WTC11 (cell line): ENCODE measurements at regions not wholly inside any gene's neighbourhood (a gene's known extent, or its start where the extent isn't known, plus 50 kb on each side); places are given as distances from the start of the nearest gene placed in this dataset.

Experiments used
- ATAC-seq: fragments of 200-7000 bp; cut with Tn5 transposase; 2 replicates; pipeline ENCODE4 v1.10.0; 2021; ENCODE audit warnings: mild to moderate bottlenecking, moderate library complexity
- CTCF ChIA-PET: fragments of 300-600 bp; sonication (Branson Sonifier 250); formaldehyde crosslinking; loops from one replicate; lab custom pipeline; 2021; ENCODE audit warnings: antibody characterized with exemption; lab: Charles Lee
- POLR2A ChIA-PET: fragments of 350-600 bp; sonication (Branson Sonifier 250); formaldehyde crosslinking; loops from one replicate; lab custom pipeline; 2021; ENCODE audit warnings: antibody characterized with exemption; lab: Charles Lee
- DNase-seq: peaks from one replicate; pipeline ENCODE4 v3.0.0; 2021; ENCODE audit warnings: low spot score
- H3K27ac Mint-ChIP-seq: 2 replicates; pipeline ENCODE4 v1.8.0; 2021; ENCODE audit warnings: mixed read lengths
- H3K27me3 Mint-ChIP-seq: 2 replicates; pipeline ENCODE4 v1.8.0; 2021; ENCODE audit warnings: low read depth, mild to moderate bottlenecking, moderate library complexity, mixed read lengths
- H3K36me3 Mint-ChIP-seq: 2 replicates; pipeline ENCODE4 v1.8.0; 2021; ENCODE audit warnings: mixed read lengths
- H3K4me1 Mint-ChIP-seq: 2 replicates; pipeline ENCODE4 v1.8.0; 2022; ENCODE audit warnings: mixed read lengths
- H3K4me3 Mint-ChIP-seq: 2 replicates; pipeline ENCODE4 v1.8.0; 2021; ENCODE audit warnings: mild to moderate bottlenecking, moderate library complexity, mixed read lengths
- H3K9me3 Mint-ChIP-seq: 2 replicates; pipeline ENCODE4 v1.8.0; 2021; ENCODE audit warnings: mixed read lengths
- CBFB ChIP-seq: sonication (generic); formaldehyde crosslinking; IDR thresholded peaks from 2 replicates; pipeline ENCODE4 v1.8.1; 2022; ENCODE audit warnings: mild to moderate bottlenecking, low read depth, missing genetic modification reagents
- ELF4 ChIP-seq: sonication (generic); formaldehyde crosslinking; IDR thresholded peaks from 2 replicates; pipeline ENCODE4 v1.8.1; 2022; ENCODE audit warnings: low read depth, mild to moderate bottlenecking, moderate library complexity, missing genetic modification reagents
- FOXJ3 ChIP-seq: sonication (generic); formaldehyde crosslinking; IDR thresholded peaks from 2 replicates; pipeline ENCODE4 v1.9.0; 2021; ENCODE audit warnings: missing genetic modification reagents, mild to moderate bottlenecking, borderline replicate concordance
- GRHL2 ChIP-seq: fragments of 250-450 bp; sonication (Bioruptor Pico); IDR thresholded peaks from 2 replicates; pipeline ENCODE4 v1.8.0; 2022; ENCODE audit warnings: mild to moderate bottlenecking, moderate library complexity; ENCODE audit not compliant: insufficient replicate concordance, severe bottlenecking
- IRF2 ChIP-seq: sonication (generic); formaldehyde crosslinking; IDR thresholded peaks from 2 replicates; pipeline ENCODE4 v1.8.0; 2022; ENCODE audit warnings: low read depth, missing genetic modification reagents, borderline replicate concordance
- MXD4 ChIP-seq: fragments of 250-450 bp; sonication (Bioruptor Pico); IDR thresholded peaks from 2 replicates; pipeline ENCODE4 v1.8.0; 2021; ENCODE audit warnings: mild to moderate bottlenecking, moderate library complexity, borderline replicate concordance
- NR2C2 ChIP-seq: sonication (generic); formaldehyde crosslinking; IDR thresholded peaks from 2 replicates; pipeline ENCODE4 v1.8.0; 2022; ENCODE audit warnings: mild to moderate bottlenecking, missing genetic modification reagents
- RELA ChIP-seq: sonication (generic); formaldehyde crosslinking; IDR thresholded peaks from 2 replicates; pipeline ENCODE4 v1.8.1; 2022; ENCODE audit warnings: missing genetic modification reagents, mild to moderate bottlenecking, borderline replicate concordance
- ZNF263 ChIP-seq: sonication (generic); formaldehyde crosslinking; IDR thresholded peaks from 2 replicates; pipeline ENCODE4 v1.8.1; 2022; ENCODE audit warnings: low read depth, mild to moderate bottlenecking, moderate library complexity, missing genetic modification reagents
- ZNF423 ChIP-seq: fragments of 250-450 bp; sonication (Bioruptor Pico); IDR thresholded peaks from 2 replicates; pipeline ENCODE4 v2.1.2; 2022; ENCODE audit warnings: mild to moderate bottlenecking, moderate library complexity
- ZNF671 ChIP-seq: fragments of 250-450 bp; sonication (Bioruptor Pico); IDR thresholded peaks from 2 replicates; pipeline ENCODE4 v1.8.0; 2021; ENCODE audit warnings: mild to moderate bottlenecking
- TF ChIP-seq, protein P1 (sequence below): fragments of 250-450 bp; sonication (Bioruptor Pico); IDR thresholded peaks from 2 replicates; pipeline ENCODE4 v1.8.0; 2021; ENCODE audit warnings: mild to moderate bottlenecking
- TF ChIP-seq, protein P2 (sequence below): sonication (generic); formaldehyde crosslinking; IDR thresholded peaks from 2 replicates; pipeline ENCODE4 v1.8.0; 2023; ENCODE audit warnings: mild to moderate bottlenecking, missing genetic modification reagents
- TF ChIP-seq, protein P3 (sequence below): fragments of 200-600 bp; IDR thresholded peaks from 2 replicates; pipeline ENCODE4 v1.8.0; 2022; ENCODE audit warnings: antibody characterized with exemption
- TF ChIP-seq, protein P4 (sequence below): sonication (generic); formaldehyde crosslinking; IDR thresholded peaks from 2 replicates; pipeline ENCODE4 v1.8.0; 2022; ENCODE audit warnings: mild to moderate bottlenecking, missing genetic modification reagents
- TF ChIP-seq, protein P5 (sequence below): sonication (generic); formaldehyde crosslinking; conservative IDR thresholded peaks from 2 replicates; pipeline ENCODE4 v1.8.1; 2022; ENCODE audit warnings: mild to moderate bottlenecking, missing genetic modification reagents
- TF ChIP-seq, protein P6 (sequence below): fragments of 250-450 bp; sonication (Bioruptor Pico); IDR thresholded peaks from 2 replicates; pipeline ENCODE4 v2.1.2; 2022; ENCODE audit warnings: mild to moderate bottlenecking, moderate library complexity
- TF ChIP-seq, protein P7 (sequence below): sonication (generic); formaldehyde crosslinking; IDR thresholded peaks from 2 replicates; pipeline ENCODE4 v1.8.1; 2023; ENCODE audit warnings: mild to moderate bottlenecking, moderate library complexity, missing genetic modification reagents

DNA sequence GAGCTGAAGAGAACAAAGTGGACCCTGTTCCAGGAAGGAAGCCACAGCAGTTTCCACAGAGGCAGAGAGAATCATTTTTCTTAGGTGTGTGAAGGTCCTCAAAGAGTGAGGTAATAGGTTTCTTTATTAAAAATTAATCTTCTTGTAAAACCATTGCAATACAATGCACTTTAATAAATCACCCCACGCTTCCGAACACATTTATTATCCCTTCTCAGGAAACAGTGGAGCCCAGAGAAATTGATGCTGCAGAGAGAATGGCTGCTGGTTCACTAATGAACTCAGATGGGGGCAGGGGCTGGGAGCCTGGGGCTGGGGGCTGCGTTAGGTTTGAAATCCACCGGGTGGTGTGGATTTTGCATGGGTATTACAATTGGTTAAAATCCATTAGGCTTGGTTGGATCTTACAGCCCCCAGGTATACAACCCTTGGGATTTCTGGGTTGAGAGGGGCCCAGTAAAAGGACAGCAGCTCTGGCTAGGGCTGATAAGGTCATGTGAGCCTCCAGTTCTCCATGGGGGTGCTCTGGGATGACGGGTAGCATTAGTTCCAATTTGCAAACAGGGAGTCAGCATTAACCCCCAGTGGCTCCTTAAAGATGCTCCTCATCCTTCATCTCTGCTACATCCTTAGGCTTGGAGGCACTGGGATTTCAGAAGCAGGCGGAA is 718.1 kb upstream of the EEF2KMT start:
- Mint-ChIP-seq H3K9me3 (peaks cover 76% of the 10 kb centered on the region), H3K36me3 (peaks cover 67% of the 10 kb centered on the region), H3K4me1 (no peaks in the 10 kb centered on the region), H3K27me3 (peaks cover 19% of the 10 kb centered on the region), H3K4me3 (no peak overlapping the region), H3K27ac (no peak overlapping the region)
- ATAC-seq (no peak), DNase-seq (no peak)
- TF ChIP-seq, protein P1, sequence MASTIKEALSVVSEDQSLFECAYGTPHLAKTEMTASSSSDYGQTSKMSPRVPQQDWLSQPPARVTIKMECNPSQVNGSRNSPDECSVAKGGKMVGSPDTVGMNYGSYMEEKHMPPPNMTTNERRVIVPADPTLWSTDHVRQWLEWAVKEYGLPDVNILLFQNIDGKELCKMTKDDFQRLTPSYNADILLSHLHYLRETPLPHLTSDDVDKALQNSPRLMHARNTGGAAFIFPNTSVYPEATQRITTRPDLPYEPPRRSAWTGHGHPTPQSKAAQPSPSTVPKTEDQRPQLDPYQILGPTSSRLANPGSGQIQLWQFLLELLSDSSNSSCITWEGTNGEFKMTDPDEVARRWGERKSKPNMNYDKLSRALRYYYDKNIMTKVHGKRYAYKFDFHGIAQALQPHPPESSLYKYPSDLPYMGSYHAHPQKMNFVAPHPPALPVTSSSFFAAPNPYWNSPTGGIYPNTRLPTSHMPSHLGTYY, result no peak
- no peak for TF ChIP-seq RELA (CRISPR knock-in tag)
- TF ChIP-seq, protein P2, sequence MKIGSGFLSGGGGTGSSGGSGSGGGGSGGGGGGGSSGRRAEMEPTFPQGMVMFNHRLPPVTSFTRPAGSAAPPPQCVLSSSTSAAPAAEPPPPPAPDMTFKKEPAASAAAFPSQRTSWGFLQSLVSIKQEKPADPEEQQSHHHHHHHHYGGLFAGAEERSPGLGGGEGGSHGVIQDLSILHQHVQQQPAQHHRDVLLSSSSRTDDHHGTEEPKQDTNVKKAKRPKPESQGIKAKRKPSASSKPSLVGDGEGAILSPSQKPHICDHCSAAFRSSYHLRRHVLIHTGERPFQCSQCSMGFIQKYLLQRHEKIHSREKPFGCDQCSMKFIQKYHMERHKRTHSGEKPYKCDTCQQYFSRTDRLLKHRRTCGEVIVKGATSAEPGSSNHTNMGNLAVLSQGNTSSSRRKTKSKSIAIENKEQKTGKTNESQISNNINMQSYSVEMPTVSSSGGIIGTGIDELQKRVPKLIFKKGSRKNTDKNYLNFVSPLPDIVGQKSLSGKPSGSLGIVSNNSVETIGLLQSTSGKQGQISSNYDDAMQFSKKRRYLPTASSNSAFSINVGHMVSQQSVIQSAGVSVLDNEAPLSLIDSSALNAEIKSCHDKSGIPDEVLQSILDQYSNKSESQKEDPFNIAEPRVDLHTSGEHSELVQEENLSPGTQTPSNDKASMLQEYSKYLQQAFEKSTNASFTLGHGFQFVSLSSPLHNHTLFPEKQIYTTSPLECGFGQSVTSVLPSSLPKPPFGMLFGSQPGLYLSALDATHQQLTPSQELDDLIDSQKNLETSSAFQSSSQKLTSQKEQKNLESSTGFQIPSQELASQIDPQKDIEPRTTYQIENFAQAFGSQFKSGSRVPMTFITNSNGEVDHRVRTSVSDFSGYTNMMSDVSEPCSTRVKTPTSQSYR (CRISPR knock-in tag), result no peak
- TF ChIP-seq IRF2 (CRISPR knock-in tag), result no peak
- TF ChIP-seq ZNF263 (CRISPR knock-in tag), result no peak
- TF ChIP-seq GRHL2, result no peak
- TF ChIP-seq, protein P3, sequence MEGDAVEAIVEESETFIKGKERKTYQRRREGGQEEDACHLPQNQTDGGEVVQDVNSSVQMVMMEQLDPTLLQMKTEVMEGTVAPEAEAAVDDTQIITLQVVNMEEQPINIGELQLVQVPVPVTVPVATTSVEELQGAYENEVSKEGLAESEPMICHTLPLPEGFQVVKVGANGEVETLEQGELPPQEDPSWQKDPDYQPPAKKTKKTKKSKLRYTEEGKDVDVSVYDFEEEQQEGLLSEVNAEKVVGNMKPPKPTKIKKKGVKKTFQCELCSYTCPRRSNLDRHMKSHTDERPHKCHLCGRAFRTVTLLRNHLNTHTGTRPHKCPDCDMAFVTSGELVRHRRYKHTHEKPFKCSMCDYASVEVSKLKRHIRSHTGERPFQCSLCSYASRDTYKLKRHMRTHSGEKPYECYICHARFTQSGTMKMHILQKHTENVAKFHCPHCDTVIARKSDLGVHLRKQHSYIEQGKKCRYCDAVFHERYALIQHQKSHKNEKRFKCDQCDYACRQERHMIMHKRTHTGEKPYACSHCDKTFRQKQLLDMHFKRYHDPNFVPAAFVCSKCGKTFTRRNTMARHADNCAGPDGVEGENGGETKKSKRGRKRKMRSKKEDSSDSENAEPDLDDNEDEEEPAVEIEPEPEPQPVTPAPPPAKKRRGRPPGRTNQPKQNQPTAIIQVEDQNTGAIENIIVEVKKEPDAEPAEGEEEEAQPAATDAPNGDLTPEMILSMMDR, result no peak
- TF ChIP-seq NR2C2 (CRISPR knock-in tag), result no peak
- no peak for TF ChIP-seq FOXJ3 (CRISPR knock-in tag)
- TF ChIP-seq, protein P4, sequence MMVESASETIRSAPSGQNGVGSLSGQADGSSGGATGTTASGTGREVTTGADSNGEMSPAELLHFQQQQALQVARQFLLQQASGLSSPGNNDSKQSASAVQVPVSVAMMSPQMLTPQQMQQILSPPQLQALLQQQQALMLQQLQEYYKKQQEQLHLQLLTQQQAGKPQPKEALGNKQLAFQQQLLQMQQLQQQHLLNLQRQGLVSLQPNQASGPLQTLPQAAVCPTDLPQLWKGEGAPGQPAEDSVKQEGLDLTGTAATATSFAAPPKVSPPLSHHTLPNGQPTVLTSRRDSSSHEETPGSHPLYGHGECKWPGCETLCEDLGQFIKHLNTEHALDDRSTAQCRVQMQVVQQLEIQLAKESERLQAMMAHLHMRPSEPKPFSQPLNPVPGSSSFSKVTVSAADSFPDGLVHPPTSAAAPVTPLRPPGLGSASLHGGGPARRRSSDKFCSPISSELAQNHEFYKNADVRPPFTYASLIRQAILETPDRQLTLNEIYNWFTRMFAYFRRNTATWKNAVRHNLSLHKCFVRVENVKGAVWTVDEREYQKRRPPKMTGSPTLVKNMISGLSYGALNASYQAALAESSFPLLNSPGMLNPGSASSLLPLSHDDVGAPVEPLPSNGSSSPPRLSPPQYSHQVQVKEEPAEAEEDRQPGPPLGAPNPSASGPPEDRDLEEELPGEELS, result no peak
- no peak for TF ChIP-seq ZNF423 (CRISPR knock-in tag)
- TF ChIP-seq, protein P5, sequence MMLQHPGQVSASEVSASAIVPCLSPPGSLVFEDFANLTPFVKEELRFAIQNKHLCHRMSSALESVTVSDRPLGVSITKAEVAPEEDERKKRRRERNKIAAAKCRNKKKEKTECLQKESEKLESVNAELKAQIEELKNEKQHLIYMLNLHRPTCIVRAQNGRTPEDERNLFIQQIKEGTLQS (CRISPR knock-in tag), result no peak
- TF ChIP-seq, protein P6, sequence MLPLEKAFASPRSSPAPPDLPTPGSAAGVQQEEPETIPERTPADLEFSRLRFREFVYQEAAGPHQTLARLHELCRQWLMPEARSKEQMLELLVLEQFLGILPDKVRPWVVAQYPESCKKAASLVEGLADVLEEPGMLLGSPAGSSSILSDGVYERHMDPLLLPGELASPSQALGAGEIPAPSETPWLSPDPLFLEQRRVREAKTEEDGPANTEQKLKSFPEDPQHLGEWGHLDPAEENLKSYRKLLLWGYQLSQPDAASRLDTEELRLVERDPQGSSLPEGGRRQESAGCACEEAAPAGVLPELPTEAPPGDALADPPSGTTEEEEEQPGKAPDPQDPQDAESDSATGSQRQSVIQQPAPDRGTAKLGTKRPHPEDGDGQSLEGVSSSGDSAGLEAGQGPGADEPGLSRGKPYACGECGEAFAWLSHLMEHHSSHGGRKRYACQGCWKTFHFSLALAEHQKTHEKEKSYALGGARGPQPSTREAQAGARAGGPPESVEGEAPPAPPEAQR (CRISPR knock-in tag), result no peak
- ChIA-PET CTCF (no interaction called here), POLR2A (no interaction called here)

DNA sequence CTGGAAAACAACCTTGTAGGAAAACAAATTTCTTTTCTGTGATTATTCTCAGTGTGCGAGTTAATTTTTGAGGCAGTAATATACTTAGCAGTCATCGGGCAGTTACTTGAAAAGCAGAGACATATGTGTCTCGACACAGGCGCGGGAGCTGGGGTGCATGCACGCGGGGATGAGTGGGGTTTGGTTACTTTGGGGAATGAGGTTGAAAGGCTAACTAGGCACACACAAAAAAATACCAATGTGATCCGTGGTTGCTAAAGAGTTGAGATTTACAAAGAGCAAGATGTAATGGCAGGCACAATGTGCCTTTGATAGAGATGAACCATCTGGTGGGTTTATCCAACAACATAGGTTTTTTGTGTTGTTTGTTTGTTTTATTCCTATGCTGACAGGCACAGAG is 703.8 kb upstream of the EEF2KMT start:
- no peak overlapping the region for H3K27ac Mint-ChIP-seq

More for the DNA sequence above, 703.8 kb upstream of the EEF2KMT start:
- H3K4me1 Mint-ChIP-seq, result no peaks in the 10 kb centered on the region
- DNase-seq (no peak), ATAC-seq (no peak)
- peaks cover 97% of the 10 kb centered on the region for H3K9me3 Mint-ChIP-seq
- ChIA-PET POLR2A (no interaction called here), CTCF (no interaction called here)
- peaks cover 86% of the 10 kb centered on the region for H3K36me3 Mint-ChIP-seq
- TF ChIP-seq ELF4, result no peak
- TF ChIP-seq CBFB, result no peak
- no peak for TF ChIP-seq MXD4 (CRISPR knock-in tag)
- TF ChIP-seq, protein P7, sequence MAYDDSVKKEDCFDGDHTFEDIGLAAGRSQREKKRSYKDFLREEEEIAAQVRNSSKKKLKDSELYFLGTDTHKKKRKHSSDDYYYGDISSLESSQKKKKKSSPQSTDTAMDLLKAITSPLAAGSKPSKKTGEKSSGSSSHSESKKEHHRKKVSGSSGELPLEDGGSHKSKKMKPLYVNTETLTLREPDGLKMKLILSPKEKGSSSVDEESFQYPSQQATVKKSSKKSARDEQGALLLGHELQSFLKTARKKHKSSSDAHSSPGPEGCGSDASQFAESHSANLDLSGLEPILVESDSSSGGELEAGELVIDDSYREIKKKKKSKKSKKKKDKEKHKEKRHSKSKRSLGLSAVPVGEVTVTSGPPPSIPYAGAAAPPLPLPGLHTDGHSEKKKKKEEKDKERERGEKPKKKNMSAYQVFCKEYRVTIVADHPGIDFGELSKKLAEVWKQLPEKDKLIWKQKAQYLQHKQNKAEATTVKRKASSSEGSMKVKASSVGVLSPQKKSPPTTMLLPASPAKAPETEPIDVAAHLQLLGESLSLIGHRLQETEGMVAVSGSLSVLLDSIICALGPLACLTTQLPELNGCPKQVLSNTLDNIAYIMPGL (CRISPR knock-in tag), result no peak
- no peak for TF ChIP-seq ZNF423 (CRISPR knock-in tag)
- TF ChIP-seq ZNF671 (CRISPR knock-in tag), result no peak
- no peak overlapping the region for H3K4me3 Mint-ChIP-seq
- H3K27me3 Mint-ChIP-seq, result peaks cover 16% of the 10 kb centered on the region
